HG03457 (cell line): ENCODE measurements at regions not wholly inside any gene's neighbourhood (a gene's known extent, or its start where the extent isn't known, plus 50 kb on each side); places are given as distances from the start of the nearest gene placed in this dataset.

ENCODE experiments used
- ATAC-seq: cut with Tn5 transposase; IDR thresholded peaks from one replicate; pipeline ENCODE4 v1.9.1; 2021; ENCODE audit warnings: moderate number of reproducible peaks; ENCODE audit not compliant: unreplicated experiment

GRCh38 chr14:51539571-51540037 is 112.1 kb upstream of the FRMD6 start:
- ATAC-seq: no peak

GRCh38 chr14:51540364-51540763 is 111.3 kb upstream of the FRMD6 start:
- no peak for ATAC-seq

- ATAC-seq: no peak
Observed at GRCh38 chr14:51544471-51544870, 107.2 kb upstream of the FRMD6 start.

GRCh38 chr14:51544901-51545300 is 106.8 kb upstream of the FRMD6 start:
- ATAC-seq: no peak

- ATAC-seq: no peak
Observed at GRCh38 chr14:51545396-51545795, 106.3 kb upstream of the FRMD6 start.

GRCh38 chr14:51546099-51546498 is 105.6 kb upstream of the FRMD6 start:
- no peak for ATAC-seq

GRCh38 chr14:51546603-51547258 is 105.0 kb upstream of the FRMD6 start:
- no peak for ATAC-seq

- no peak for ATAC-seq
Observed at GRCh38 chr14:51547260-51547659, 104.5 kb upstream of the FRMD6 start.

- ATAC-seq: no peak
Observed at GRCh38 chr14:51547701-51548100, 104.0 kb upstream of the FRMD6 start.

- ATAC-seq: no peak
Observed at GRCh38 chr14:51548187-51548586, 103.5 kb upstream of the FRMD6 start.

GRCh38 chr14:51550636-51551035 is 101.1 kb upstream of the FRMD6 start:
- no peak for ATAC-seq

- no peak for ATAC-seq
Observed at GRCh38 chr14:51552275-51552674, 99.4 kb upstream of the FRMD6 start.

GRCh38 chr14:51552768-51553404 is 98.8 kb upstream of the FRMD6 start:
- no peak for ATAC-seq

- no peak for ATAC-seq
Observed at GRCh38 chr14:51554339-51554920, 97.3 kb upstream of the FRMD6 start.

GRCh38 chr14:51554953-51555352 is 96.8 kb upstream of the FRMD6 start:
- no peak for ATAC-seq

- ATAC-seq: no peak
Observed at GRCh38 chr14:51561141-51561540, 90.6 kb upstream of the FRMD6 start.

- no peak for ATAC-seq
Observed at GRCh38 chr14:51562816-51563215, 88.9 kb upstream of the FRMD6 start.

GRCh38 chr14:51563560-51563959 is 88.2 kb upstream of the FRMD6 start:
- no peak for ATAC-seq

GRCh38 chr14:51564460-51564859 is 87.2 kb upstream of the FRMD6 start:
- ATAC-seq: no peak

- no peak for ATAC-seq
Observed at GRCh38 chr14:51564986-51565604, 86.6 kb upstream of the FRMD6 start.

GRCh38 chr14:51566831-51567582 is 84.7 kb upstream of the FRMD6 start:
- ATAC-seq: no peak
